Ovary (tissue), 7 donors: ENCODE measurements at regions not wholly inside any gene's neighbourhood (a gene's known extent, or its start where the extent isn't known, plus 50 kb on each side); places are given as distances from the start of the nearest gene placed in this dataset.

Experiments used
- DNase-seq, 5 donors: peaks; one replicate each; pipeline ENCODE4 v3.0.0-alpha.2; 2019 to 2020
- H3K27ac ChIP-seq, 2 donors: fragments of 200-600 bp; one replicate each; pipeline versions ENCODE4 v1.5.1 to v1.8.0; 2019 to 2022
- H3K27me3 ChIP-seq: fragments of 200-600 bp; one replicate; pipeline ENCODE4 v1.8.0; 2022
- H3K36me3 ChIP-seq: fragments of 200-600 bp; sonication (generic); one replicate; pipeline ENCODE4 v1.5.1; 2019
- H3K4me1 ChIP-seq: one replicate; pipeline ENCODE4 v1.8.1; 2013; ENCODE audit warnings: mild to moderate bottlenecking, moderate library complexity; ENCODE audit not compliant: insufficient read depth
- H3K4me3 ChIP-seq: fragments of 200-600 bp; sonication (generic); one replicate; pipeline ENCODE4 v1.5.1; 2017
- H3K9me3 ChIP-seq, 2 donors: fragments of 200-600 bp in 1 of 2; sonication (generic) in 1 of 2; one replicate each; pipeline versions ENCODE4 v1.5.1 to v1.8.1; 2013 to 2019; ENCODE audit warnings: mild to moderate bottlenecking in 1 of 2, moderate library complexity in 1 of 2
- CTCF ChIP-seq, 3 donors: fragments of 450-650 bp in 2 of 3; fragments of 200-600 bp in 1 of 3; IDR thresholded peaks; one replicate each; pipeline versions ENCODE4 v1.5.1 to v1.8.0; 2016 to 2022; ENCODE audit warnings: antibody characterized with exemption in 3 of 3, mild to moderate bottlenecking in 1 of 3
- EP300 ChIP-seq: sonication (generic); formaldehyde crosslinking; IDR thresholded peaks from one replicate; pipeline ENCODE4 v1.6.1; 2017; ENCODE audit warnings: antibody characterized with exemption
- POLR2A ChIP-seq: fragments of 450-650 bp; IDR thresholded peaks from one replicate; pipeline ENCODE4 v1.6.1; 2017; ENCODE audit warnings: antibody characterized with exemption, mild to moderate bottlenecking, moderate library complexity
- WGBS, 3 donors: extraction: QIAGEN DNeasy Blood & Tissue Kit in 1 of 3; methylation state at CpG; one replicate each; pipeline versions ENCODE4 v1.1.5 to v1.1.7; 2013 to 2017; 5-methylcytosine and 5-hydroxymethylcytosine counted together
- intact Hi-C, 4 donors: fragments of 100-400 bp; cut with DNase I; formaldehyde crosslinking; loops; one replicate each; pipeline versions ENCODE4 v1.11.0 to v1.15.1; 2022 to 2023
- donor health status: DM: no; HTN: no; CAD: no; lungs with moderate emphysema.
- donor health status: DM: no; HTN: no; CAD: no.
- donor health status: Bipolar disorder and iron deficiency.
- donor health status: DM: no; HTN: no; CAD: no.
- donor health status: DM: yes; HTN: yes; CAD: no.

DNA sequence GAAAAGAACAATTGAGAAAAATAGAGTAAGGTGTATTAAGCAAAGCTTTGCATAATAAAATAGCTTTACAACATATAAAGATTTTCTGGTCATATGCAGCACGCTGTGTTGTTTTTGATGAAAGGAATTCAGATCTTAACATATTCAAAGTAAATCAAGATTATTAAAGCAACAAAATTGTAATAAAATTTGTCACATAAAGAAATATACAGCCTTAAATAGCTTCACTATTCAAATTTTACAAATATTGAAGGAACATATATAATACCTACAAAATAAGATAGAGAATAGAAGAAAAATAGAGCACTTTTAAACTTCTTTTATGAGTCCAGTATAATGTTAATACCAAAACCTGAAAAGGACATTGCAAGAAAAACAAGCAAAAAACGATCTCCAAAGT lies 749.1 kb upstream of the POT1 start:
- TF ChIP-seq POLR2A (no peak), EP300 (no peak)
- Histone ChIP-seq H3K36me3 (no peaks in the 10 kb centered on the region), H3K4me1 (no peaks in the 10 kb centered on the region), H3K27ac (no peak overlapping the region), H3K27me3 (no peaks in the 10 kb centered on the region), H3K9me3 (no peaks in the 10 kb centered on the region), H3K4me3 (no peak overlapping the region)
- DNase-seq = no peak
- 49 to 60% (median 53%) methylated on average over 2 of the region's 2 CpGs for WGBS, 3 donors
- intact Hi-C loops = no loop called here

DNA sequence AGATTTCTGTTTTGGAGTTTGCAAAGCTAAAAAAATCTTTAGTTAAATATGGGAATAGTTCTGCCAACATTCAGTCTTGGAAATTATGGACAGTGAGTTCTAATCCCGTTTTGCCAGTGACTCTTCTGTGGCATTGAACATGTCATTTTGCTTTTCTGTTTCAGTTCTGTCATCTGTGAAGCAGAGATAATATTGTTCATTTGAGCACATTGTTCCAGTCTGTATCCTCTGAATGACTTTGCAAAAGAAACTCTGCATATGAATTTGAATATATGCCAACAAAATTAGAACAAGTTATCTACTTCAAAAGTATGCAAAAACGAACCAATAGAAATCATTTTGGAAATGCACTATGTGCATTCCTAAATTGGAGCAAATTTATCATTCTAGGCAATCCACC lies 746.0 kb upstream of the POT1 start:
- no peaks in the 10 kb centered on the region for H3K36me3 ChIP-seq
- intact Hi-C loops = no loop called here
- no peak for TF ChIP-seq CTCF (IDR thresholded peaks at IDR 0.05)
- TF ChIP-seq EP300 = no peak
- TF ChIP-seq POLR2A = no peak

GRCh38 chr7:125675169-125675568 lies 745.5 kb upstream of the POT1 start:
- TF ChIP-seq EP300 (no peak), POLR2A (no peak), CTCF (IDR thresholded peaks at IDR 0.05) (no peak)
- Histone ChIP-seq H3K36me3 (no peaks in the 10 kb centered on the region), H3K27ac (no peak overlapping the region), H3K9me3 (no peaks in the 10 kb centered on the region), H3K4me1 (no peaks in the 10 kb centered on the region), H3K27me3 (no peaks in the 10 kb centered on the region), H3K4me3 (no peak overlapping the region)
- no peak for DNase-seq
- intact Hi-C loops = no loop called here
- WGBS, 3 donors = 88 to 93% (median 92%) methylated on average over 4 of the region's 4 CpGs

More for the DNA sequence above, 746.0 kb upstream of the POT1 start:
- H3K27me3 ChIP-seq = no peaks in the 10 kb centered on the region
- no peak overlapping the region for H3K4me3 ChIP-seq
- H3K9me3 ChIP-seq = no peaks in the 10 kb centered on the region
- DNase-seq = no peak
- WGBS, 3 donors = 32 to 35% (median 33%) methylated on average over 2 of the region's 2 CpGs
- no peaks in the 10 kb centered on the region for H3K4me1 ChIP-seq
- H3K27ac ChIP-seq = no peak overlapping the region

- H3K27ac ChIP-seq = no peak overlapping the region
- no peaks in the 10 kb centered on the region for H3K36me3 ChIP-seq
- TF ChIP-seq CTCF (IDR thresholded peaks at IDR 0.05) (no peak), EP300 (no peak), POLR2A (no peak)
- no peak for DNase-seq
- H3K27me3 ChIP-seq = no peaks in the 10 kb centered on the region
- H3K4me3 ChIP-seq = no peak overlapping the region
- H3K9me3 ChIP-seq = no peaks in the 10 kb centered on the region
- intact Hi-C loops = no loop called here
- WGBS, 3 donors = 92 to 94% (median 93%) methylated on average over 1 of the region's 1 CpG
- no peaks in the 10 kb centered on the region for H3K4me1 ChIP-seq
Observed at GRCh38 chr7:125670926-125671572, 741.4 kb upstream of the POT1 start.

DNA sequence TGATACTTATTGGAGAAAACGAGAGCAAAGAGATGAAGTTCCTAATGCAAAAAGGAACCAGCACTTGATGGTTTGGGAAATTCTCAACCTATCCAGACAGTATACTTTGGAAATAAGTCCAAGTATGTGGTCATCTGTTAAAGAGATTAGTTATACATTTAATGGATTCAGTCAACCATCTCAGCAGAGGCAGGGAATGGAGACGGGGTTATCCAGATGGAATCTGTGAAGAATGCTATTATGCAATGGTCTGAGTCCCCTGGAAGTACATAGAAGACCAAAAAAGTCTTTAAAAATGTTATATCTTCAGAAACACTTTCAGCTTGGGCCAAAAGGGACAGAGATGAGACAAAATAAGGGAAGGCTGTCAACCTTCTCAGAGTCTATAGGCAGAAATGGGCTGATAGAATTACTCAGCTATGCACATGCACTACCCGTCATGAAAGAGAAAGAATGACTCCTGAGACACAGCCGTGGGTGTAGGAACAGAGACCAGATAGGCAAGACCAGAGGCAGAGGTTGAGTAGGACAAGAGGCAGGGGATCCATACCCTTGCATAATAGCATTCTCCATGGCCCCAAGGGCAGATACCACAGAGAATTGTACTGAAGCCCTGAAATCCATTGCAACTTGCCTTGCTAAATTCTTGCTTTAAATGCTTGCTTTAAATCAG lies 738.8 kb upstream of the POT1 start:
- WGBS, 3 donors = 77 to 79% (median 78%) methylated on average over 4 of the region's 4 CpGs
- Histone ChIP-seq H3K27ac (no peak overlapping the region), H3K9me3 (no peaks in the 10 kb centered on the region), H3K4me3 (no peak overlapping the region), H3K27me3 (no peaks in the 10 kb centered on the region), H3K36me3 (no peaks in the 10 kb centered on the region), H3K4me1 (no peaks in the 10 kb centered on the region)
- intact Hi-C loops = no loop called here
- TF ChIP-seq POLR2A = no peak
- no peak for TF ChIP-seq EP300
- TF ChIP-seq CTCF (IDR thresholded peaks at IDR 0.05) = no peak
- DNase-seq = no peak
